C4-2B (cell line): ENCODE measurements at regions not wholly inside any gene's neighbourhood (a gene's known extent, or its start where the extent isn't known, plus 50 kb on each side); places are given as distances from the start of the nearest gene placed in this dataset.

Experiments used
- H3K27ac ChIP-seq: fragments of 450-650 bp; 2 replicates; pipeline ENCODE4 v1.5.1; 2017
- CTCF ChIP-seq: fragments of 450-650 bp; conservative IDR thresholded peaks from 2 replicates; pipeline ENCODE4 v1.5.1; 2017; ENCODE audit warnings: mild to moderate bottlenecking
- ZFX ChIP-seq: fragments of 450-650 bp; IDR thresholded peaks from 2 replicates; pipeline ENCODE4 v1.6.1; 2017

GRCh38 chr15:70262171-70262570, 164.5 kb upstream of the TLE3 start:
- H3K27ac ChIP-seq = no peak overlapping the region
- TF ChIP-seq CTCF (no peak), ZFX (no peak)

GRCh38 chr15:70261083-70261482, 163.4 kb upstream of the TLE3 start:
- H3K27ac ChIP-seq = no peak overlapping the region
- TF ChIP-seq ZFX (no peak), CTCF (no peak)

- no peak overlapping the region for H3K27ac ChIP-seq
- TF ChIP-seq ZFX (no peak), CTCF (no peak)
Measured at GRCh38 chr15:70260580-70260979, 162.9 kb upstream of the TLE3 start.

- H3K27ac ChIP-seq = no peak overlapping the region
- TF ChIP-seq CTCF (no peak), ZFX (no peak)
Measured at GRCh38 chr15:70259640-70260508, 162.2 kb upstream of the TLE3 start.

GRCh38 chr15:70259028-70259424, 161.3 kb upstream of the TLE3 start:
- H3K27ac ChIP-seq = no peak overlapping the region
- no peak for TF ChIP-seq ZFX
- TF ChIP-seq CTCF = no peak

GRCh38 chr15:70258369-70259027, 160.8 kb upstream of the TLE3 start:
- no peak overlapping the region for H3K27ac ChIP-seq
- TF ChIP-seq CTCF (no peak), ZFX (no peak)

- TF ChIP-seq CTCF (no peak), ZFX (no peak)
- no peak overlapping the region for H3K27ac ChIP-seq
Measured at GRCh38 chr15:70257573-70258248, 160.0 kb upstream of the TLE3 start.
